DMS79 treated with DMSO at 0.1 percent for 48 hours (cell line): ENCODE measurements at regions not wholly inside any gene's neighbourhood (a gene's known extent, or its start where the extent isn't known, plus 50 kb on each side); places are given as distances from the start of the nearest gene placed in this dataset.

Experiments
- DNase-seq: peaks from one replicate; lab custom pipeline; 2025; lab: John Stamatoyannopoulos, UW

DNA sequence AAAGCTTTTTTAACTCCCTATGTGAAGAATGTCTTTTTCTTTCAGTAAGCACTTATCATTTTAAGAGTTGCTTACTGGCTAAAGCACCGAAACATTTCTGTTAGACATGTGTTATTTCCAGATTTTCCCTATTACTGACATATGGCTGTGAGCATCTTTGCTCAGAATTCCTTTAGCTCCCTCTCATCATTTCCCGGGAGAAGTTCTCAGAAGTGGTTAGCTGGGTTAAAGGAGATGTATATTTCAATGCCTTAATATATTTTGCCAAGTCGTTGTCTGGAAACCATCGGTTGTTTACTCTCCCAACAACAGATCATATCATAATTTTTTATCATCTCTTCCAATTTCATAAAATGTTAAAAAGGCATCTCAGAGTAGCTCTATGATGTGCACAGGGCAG is 396.5 kb downstream of the OCA2 start:
- no peak for DNase-seq

DNA sequence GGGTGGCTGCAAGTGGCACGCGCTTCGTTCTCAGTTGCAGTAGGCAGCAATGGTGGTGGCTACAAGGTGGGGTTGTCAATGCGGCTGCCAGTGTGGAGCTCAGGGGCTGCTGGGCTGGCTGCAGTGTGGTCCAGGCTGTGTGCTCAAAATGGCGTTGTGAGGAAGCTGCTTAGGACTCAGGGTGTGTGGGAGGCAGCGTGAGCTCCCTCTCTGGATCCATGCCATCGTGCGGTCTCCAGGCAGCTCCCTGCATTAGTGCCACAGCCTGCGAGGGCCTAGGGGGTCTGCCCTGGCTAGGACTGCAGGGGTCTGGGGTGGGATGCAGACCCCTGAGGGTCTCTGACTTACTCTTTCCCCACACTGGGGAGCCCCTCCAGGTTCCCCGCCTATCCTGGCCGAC is 397.2 kb downstream of the OCA2 start:
- DNase-seq = no peak

DNA sequence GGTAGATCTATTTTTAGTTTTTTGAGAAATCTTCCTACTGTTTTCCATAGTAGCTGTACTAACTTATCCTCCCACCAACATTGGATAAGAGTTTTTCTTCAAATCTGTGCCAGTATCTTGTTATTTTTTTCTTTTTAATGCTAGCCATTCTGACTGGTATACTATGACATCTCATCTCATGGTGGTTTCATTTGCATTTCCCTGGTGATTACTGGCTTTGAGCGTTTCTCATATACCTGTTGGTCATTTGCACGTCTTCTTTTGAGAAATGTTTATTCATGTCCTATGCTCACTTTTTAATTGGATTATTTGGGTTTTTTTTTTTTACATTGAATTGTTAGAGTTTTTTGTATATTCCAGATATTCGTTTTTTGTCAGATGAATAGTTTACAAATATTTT is 398.1 kb downstream of the OCA2 start:
- no peak for DNase-seq

DNA sequence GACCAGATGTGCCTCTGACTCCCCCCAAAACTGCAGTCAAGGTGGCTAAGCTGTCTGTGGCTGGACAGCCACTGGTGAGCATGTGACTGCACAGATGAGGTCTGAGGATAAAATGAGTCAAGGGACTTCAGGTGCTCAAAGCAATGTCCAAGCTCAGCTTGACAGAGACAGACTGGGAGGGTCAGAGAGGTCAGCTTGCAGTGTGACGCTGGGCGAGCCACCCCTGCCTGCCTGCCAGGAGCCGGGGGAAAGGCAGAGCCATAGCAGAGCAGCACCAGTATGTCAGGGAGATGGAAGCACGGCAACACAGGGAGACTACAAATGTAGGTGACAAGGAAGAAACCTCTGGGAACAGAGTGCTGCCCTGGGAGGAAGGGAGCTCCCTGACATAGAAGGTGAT is 399.4 kb downstream of the OCA2 start:
- no peak for DNase-seq

DNA sequence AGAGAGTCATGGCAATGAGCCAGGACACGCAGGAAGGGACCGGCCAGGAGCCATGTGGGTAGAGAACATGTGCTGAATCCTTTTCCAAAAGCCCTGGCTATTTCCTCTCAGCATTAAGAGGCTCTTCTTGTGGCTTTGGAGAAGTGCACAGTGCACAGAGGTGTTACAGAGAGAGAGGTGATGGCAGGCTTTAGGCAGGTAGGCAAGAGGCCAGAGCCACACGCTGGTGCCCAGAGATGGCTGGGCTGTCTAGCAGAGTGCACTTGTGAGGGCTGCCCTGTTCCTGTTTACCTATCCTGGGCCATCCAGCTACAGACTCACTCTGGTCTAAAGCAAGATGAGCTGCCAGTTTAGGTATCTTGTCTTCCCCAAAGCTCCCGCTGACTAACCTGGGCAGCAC is 402.6 kb downstream of the OCA2 start:
- DNase-seq = peak; percentile 39

DNA sequence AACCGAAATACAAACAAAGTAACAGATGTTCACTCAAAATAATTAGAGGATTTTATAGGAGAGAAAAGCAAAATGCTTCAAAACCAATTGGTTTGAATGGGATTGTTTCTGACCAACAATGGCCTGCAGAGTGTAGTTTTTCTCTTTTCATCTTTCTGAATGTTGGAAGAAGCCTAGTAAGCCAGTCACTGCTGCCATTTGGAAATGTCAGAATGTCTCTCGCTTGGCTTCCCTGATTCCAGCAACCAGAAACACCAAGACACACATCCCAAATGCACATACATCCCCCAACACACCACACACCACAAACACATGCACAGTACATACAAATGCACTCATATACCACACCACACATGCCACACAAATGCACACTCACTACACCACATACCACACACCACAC is 403.4 kb downstream of the OCA2 start:
- DNase-seq = no peak

DNA sequence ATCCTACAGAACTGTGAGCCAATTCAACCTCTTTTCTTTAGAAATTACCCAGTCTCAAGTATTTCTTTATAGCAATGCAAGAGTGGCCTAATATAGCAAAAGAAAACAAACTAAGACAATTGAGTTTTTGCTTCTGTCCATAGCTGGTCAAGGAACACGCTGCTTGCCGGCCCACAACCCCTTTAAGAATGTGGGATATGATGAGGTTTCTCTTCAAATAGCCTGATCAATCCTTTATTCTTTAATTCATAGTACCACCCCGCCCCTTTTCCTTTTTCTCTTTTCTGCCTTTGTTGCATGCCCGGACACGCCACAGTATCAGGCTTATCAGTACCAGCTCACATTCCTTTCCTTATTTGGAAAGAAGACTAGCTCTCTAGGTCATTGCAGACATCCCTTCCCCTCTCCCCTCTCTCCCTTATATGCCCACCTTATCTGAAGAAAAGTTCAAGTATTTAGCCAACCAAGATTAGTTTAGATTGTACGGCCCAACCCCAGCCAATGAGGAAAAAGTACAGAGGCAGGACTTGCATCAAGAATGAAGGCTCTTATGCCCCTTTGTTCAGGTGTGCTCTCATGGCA is 404.5 kb downstream of the OCA2 start:
- DNase-seq = peak; percentile 15

DNA sequence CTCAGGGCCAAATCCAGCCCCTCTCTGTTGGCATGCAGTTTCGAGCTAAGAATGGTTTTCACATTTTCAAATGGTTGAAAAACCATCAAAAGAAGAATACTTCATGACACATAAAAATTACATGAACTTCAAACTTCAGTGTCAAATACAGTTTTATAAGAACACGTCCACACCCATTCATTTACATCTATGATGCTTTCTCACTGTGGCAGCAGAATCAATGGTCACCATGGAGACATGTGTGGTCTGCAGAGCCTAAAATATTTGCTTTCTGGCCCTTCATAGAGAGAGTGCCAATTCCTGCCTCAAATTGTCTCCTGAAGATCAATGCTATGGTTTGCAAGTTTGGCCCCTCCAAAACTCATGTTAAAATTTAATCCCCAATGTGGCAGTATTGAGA is 405.8 kb downstream of the OCA2 start:
- no peak for DNase-seq

DNA sequence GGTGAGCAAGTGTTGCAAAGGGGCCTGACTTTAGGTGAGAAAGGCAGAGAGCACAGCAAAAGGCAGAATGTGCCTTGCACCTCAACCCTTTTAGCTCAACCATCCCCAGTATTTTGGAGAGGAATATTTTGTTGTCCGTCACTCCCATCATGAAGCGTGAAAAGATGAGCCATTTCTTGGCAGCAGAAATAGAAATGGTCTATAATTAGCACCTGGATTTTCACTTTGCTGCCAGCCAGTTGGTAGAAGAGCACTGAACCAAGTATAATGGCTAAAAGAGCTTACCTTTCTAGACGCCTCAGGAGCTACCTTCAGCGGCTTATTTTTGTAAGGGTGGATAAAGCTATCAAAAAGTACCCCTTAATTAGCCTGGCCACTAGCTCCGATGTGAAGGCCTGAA is 406.7 kb downstream of the OCA2 start:
- no peak for DNase-seq

DNA sequence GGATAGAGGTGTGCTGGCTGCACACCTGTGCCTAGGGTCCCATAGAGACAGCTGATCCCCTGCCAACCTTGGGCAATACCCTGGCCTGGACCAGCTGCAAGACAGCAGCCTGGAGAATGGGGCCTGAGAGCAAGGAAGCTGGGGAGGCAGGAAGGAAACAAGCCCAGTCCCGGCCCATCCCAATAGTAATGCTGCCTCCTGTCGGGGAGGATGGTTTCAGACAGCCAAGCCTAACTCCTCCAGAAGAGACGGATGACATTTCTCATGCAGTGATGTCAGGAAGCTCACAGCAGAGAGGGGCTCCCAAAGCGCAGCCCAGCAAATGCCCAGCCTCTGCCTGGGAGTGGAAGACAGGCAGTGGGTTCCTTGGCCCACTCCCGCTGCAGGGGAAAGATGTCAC is 408.8 kb downstream of the OCA2 start:
- DNase-seq = no peak

DNA sequence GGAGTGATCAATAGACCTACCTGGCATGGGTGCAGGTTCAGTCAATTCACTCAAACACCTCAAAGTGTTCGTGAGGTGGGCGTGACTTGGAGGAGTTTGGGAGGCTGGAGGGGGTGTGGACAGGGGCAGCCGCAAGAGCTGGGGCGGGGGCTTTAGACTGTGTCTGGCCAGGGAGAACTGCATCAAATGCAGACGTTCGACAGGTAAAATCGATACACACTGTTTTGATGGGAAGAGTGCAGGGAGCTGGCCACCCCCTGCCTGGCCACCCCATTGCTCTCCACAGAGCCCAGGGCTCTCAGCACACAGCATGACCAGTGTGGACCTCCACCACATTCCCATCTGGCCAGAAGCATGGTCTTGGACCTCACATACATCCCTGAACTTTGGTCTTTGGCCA is 412.1 kb downstream of the OCA2 start:
- no peak for DNase-seq

DNA sequence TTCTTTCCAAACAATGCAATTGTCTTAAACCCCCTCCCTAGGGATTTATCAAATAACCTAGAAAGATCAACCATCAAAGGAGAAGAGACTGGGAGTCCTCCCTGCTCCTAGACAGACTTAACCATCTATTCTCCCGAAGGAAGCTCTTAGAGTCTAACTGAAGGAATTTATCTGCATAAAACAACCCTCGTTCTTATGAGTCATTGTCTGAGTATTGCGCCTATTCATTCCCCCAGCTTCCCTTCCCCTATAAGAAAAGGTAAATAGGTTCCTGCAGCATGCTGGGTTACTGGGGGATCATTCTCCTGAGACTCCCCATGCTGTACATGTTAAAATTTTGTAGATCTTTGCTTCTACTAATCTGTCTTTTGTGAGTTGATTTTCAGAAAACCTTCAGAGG is 412.7 kb downstream of the OCA2 start:
- DNase-seq = no peak

DNA sequence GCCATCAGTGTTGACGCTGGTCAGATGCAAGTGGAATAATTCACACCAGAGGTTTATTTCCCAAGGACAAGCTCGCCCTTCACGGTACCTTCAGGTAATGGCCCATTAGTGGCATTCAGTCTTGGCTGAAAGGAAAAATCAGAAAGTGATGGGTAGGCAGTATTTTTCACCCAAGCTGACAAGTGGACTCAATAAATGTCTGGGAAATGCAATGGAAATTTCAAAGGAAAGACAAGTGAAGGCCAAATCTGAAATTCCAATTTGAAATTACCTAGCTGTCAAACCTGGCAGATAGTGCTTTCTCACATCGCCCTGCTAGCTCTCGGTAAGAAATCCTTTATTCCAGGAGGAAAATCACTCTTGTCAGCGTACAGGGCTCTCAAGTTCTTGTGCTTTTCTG is 413.5 kb downstream of the OCA2 start:
- no peak for DNase-seq

DNA sequence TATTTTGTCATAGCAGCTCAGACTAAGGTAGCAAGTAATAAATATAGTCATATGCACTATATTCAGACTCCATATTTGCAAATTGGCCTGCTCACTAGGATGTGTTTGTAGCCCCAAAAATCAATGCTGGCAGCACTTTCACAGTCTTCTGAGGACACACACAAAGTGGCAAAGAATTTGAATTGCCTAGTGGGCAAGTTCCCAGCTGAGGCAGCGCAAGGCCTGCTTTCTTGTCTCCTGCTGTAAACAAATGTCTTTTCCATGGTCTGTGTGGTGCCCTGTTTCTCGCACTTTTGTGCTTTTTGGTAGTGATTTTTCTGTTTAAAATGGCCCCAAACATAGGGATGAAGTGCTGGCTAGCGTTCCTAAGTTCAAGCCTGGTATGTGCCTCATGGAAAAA is 416.0 kb downstream of the OCA2 start:
- DNase-seq = no peak

DNA sequence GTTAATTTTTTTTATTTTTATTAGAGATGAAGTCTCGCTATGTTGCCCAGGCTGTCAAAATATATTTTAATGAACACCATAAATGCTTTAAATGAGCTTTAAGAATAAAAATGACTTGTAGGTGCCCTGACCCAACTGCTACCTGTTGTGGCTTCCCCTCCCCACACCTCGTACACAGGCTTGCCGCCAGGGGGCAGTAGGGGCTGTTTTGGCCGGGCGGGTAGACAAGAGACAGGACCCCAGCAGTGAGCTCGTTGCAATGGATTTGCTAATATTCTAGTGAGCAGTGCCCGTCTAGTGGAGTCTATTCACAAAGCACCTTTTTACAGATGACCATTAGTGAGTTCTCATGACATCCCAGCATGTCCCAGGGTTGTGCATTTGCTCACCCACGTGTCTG is 418.1 kb downstream of the OCA2 start:
- no peak for DNase-seq

DNA sequence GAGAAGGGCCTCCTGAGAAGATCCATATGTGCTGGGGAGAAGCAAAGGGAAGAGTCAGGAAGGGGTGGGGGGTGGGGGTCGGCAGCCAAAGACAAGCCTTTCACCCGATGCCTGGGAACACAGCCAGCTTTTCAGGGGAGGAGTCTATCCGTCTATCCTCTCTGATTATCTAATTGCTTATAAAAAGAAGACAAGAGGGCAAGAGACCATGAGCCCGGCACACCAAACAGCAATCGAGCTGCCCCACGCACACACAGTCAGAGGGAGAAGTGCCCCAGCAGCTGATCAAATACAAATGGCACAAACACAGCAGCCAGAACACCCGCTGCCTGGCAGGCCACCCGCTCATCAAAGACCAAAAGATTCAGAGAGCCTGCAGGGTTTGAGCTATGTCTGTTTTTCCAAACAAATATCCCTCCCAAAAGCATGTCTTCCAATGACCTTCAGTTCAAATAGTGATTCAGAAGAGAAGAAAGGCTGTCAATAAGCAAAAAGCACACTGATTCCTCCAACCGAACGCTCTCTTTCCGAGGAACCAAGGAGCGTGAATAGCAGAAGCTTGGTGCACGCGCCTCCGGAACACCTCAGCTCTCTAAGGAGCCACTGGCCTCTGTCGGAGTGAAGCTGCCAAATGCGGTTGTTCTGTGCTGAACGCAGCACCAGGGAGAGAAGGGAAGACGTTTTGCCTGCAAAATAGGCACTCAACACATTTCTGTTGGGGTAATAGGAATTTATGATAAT is 419.2 kb downstream of the OCA2 start:
- DNase-seq = peak; percentile 78

DNA sequence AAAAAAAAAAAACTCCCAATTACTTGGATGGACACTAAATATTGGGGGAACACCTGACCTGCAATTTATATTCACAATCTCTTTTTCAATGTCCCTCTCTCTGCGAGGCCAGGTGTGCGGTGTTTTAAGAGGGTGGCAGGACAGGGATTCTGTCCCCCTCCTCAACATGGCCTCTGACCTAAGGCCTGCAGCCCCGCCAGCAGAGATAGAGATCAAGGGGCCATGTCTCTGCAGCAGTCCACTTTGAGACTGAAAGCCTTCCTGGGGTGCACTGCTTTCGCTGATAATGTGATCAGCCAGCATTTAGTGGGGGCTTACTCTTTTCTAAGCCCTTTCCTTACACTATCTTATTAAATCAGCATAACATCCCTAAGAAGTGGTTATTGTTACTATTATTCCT is 419.9 kb downstream of the OCA2 start:
- DNase-seq = no peak

DNA sequence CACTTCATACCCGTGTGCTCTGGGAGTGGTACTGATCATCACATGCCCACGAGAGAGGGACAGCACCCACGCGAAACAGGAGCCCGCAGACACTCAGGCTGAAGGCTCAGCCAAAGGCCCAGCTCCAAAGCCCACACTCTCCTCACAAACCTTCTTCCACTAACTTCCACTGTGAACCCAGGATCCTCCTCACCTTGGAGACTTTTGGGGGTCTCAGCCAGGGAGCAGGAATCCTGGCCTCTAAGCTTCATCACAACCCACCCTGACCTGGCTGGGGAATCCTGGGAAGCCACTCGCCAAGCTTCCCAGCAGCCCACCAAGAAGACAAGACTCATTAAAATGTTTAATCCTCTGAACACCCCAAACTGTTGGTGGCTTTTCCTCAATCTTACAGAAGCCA is 421.2 kb downstream of the OCA2 start:
- DNase-seq = no peak

DNA sequence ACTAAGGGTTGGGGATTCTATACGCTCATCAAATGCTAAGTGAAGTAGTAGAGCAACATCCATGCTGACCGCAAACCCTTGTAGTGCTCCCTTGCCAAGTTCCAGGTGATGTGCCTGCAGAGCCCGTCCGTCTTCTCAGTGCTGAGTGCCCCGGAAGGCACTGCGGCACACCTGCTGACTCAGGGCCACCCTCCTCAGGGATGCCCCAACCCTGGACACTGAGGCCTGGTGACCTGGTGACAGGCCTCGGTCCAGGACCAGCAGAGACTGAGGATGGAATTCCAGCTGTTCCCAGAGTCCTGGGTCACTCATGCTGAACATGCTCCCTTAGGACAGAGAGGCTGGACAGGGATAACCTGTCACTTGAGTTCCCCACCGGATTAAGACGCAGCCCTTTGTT is 422.5 kb downstream of the OCA2 start:
- no peak for DNase-seq

DNA sequence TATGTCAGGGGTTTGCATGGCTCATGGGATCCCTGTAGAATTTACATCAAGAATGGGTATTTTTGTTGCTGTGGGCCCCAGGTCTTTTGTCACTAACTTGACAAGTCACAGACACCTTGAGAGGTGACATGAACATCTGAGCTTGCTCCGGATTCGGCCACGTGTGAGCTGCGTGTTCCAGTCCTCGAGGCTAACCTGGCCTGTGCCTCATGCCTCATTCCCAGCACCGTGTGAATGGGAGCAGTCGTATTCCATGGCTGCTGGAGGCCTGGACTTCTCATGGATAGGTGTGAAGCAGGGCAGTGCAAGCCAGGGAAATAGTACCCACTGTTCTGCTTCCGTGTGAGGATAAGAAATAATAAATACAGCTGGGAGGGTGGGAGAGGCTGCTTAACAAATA is 423.5 kb downstream of the OCA2 start:
- no peak for DNase-seq

DNA sequence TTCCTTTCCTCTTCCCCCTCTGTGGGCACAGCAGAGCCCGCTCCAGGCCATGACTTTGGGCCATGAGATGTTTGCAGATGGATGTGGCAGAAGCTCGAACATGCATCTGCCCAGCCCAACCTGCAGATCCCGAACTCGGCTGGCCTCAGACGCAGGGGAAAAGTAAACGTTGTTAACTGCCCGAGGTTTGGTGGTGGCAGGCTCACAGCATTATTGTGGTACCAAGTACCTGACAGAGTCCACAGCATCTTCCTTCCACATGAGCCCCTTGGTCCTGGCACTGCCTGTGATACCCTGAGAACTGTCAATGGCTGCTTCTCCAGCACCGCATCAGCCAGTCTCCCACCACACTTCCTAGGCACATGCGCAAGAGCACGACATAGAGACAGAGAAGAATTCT is 424.3 kb downstream of the OCA2 start:
- DNase-seq = no peak

DNA sequence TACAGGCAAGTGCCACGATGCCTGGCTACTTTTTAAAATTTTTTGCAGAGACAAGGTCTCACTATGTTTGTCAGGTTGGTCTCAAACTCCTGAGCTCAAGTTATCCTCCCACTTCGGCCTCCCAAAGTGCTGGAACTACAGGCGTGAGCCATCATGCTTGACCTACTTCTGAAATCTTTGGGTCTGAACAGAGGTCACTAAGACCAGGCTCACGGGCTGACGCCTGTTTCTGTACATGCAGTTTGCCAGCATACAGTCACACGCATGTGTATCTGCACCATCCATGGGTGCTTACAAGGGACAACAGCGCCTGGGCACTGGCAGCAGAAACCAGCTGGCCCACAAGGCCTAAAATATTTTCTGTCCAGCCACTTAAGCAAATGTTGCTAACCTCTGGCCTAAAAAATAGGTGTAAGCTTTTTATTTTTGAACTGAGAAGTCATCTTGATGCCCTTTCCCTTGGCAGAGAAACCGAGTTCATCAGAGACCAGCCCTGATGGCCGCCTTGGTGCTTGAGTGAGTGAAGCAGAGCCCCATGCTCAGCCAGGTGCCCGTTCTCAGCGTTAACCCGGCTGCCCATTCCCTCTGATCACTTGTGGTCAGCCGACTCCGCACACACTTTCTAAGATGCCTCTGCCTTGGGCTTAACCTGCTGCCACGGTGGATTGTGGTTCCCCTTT is 425.2 kb downstream of the OCA2 start:
- DNase-seq = no peak

DNA sequence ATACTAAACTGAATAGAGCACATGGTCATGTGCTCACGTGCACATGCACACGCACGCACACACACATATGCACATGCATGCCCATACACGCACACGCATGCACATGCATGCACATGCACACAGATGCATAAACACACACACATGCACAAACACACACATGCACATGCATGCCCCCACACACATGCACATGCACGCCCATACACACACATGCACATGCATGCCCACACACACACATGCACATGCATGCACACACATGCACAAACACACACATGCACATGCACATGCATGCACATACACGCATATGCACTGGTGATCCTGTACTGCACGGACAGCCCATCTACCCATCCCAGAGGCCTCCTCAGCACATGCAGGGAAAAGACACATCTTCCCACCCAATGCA is 426.6 kb downstream of the OCA2 start:
- no peak for DNase-seq
